HG03108 (cell line): ENCODE measurements at regions not wholly inside any gene's neighbourhood (a gene's known extent, or its start where the extent isn't known, plus 50 kb on each side); places are given as distances from the start of the nearest gene placed in this dataset.

Experiments used
- ATAC-seq: cut with Tn5 transposase; IDR thresholded peaks from one replicate; pipeline ENCODE4 v1.9.1; 2021; ENCODE audit warnings: moderate library complexity; ENCODE audit not compliant: unreplicated experiment

DNA sequence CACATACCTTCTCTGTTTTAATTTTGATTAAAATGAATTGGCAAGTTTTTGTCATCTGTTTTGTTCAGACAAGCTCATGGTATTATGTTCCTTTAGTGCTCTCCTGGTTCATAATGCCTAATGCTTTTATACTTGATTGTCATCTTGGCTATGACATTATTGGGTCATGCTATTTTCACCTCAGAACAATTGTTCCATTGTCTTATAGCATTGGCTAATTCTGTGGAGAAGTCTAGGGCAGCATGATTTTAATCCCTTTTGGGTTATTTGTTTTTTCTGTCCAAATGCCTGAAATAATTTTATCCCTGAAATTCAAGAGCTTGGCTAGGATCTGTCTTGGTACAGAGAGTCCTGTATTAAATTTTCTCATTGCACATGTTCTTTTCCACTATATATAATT lies 83.8 kb upstream of the CCDC85A start:
- no peak for ATAC-seq

DNA sequence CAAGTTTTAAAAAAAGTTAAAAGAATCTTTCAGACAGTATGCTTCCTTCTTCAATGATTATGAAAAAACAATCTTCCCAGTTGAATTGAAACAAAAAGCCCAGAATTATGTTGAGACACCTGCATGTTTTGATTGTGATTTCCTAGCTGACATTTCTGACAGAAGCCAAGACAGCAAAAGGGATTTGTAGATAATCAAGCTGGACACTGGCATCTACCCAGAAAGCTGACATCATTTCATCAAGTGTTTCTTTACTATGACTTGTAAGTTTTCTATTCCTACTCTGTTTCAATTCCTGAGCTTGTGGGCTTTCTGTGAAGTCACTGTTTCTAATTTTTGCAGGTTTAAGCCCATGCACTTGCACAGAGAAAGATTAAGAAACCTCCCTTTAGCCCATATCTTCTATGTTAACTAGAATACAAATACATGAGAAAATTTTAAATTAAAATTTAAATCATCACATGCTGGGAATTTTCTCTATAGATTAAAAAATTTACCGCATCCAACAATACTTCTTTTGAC lies 82.9 kb upstream of the CCDC85A start:
- no peak for ATAC-seq

DNA sequence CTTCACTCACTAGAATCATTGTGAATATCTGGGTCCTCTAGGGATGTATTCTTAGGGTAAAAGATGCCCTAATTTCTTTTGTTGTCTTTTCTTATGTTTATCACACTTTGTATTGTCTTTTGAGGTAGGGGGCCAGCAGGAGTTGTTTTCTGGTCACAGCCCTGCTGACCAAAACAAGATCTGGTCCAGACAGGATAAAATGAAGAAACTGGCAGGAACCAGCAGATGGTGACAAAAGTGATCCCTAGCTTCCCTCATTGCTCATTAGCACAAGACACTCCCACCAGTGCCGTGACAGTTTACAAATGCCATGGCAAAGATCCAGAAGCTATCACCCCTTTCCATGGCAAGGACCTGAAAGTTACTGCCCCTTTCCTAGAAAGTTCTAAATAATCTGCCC lies 81.7 kb upstream of the CCDC85A start:
- ATAC-seq: no peak

DNA sequence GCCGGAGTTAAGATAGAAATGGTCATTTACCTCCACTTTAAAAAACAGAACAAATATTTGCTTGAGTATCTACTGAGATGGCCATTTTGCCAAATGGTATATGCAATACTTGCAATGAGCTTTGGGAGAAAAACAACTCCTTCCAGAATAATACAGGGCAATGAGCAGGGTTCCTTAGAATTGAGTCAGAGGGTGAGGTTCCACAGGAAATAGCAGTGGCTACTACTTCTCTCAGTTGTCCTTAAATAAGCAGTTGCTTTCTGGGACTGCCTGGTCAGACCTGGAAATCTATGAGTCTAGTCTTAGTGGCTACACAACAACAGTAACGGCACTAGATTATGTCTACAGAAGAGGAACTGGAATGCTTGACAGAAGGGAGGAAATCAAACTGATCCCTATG lies 80.9 kb upstream of the CCDC85A start:
- ATAC-seq: no peak

DNA sequence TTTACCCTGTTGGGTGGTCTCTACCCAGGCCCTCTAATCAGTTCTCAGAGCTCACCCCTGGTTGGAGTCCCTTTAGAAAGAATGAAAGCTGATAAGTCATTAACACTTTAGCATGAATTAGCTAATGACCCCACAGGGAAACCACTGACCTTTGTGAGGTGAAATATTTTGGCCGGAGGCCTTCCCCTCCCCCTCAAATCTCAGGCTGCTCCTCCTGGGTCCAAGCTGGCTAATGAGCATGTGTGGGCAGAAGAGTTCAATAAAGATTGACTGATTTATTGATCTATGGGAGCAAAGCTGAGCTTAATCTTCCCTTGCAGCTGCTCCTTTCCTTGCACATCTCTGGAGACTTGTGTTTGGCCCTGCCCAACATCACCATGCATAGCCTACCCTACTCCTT lies 78.8 kb upstream of the CCDC85A start:
- no peak for ATAC-seq

DNA sequence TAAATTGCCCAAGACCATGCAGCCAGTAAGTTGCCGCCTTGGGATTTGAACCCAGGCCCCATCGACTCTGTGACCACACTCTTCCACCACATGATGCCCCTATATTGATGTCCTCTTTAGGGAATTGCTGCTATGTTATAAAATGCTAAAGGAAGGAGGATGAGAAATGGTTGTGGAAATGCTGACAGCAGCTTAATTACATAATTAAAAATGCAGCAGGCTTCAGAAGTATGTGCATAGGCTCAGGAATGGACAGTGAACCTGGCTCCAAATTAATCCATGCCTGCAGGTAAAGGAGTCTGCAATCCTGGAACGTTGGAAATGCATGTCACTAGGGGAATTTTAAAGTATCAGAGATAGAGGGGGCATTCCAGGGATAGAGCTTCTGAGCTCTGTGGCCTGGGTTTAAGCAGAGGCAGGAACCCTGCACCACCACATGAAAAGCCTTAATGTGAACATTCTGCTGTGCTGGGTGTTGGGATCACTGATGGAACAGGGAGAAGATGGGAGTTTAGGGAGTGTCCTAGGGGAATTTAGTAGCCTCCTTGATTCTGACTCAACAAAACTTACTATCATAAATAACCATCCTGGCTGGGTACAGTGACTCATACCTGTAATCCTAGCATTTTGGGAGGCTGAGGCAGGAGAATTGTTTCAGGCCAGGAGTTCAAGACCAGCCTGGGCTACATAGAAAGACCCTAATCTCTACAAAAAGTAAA lies 76.1 kb upstream of the CCDC85A start:
- no peak for ATAC-seq

DNA sequence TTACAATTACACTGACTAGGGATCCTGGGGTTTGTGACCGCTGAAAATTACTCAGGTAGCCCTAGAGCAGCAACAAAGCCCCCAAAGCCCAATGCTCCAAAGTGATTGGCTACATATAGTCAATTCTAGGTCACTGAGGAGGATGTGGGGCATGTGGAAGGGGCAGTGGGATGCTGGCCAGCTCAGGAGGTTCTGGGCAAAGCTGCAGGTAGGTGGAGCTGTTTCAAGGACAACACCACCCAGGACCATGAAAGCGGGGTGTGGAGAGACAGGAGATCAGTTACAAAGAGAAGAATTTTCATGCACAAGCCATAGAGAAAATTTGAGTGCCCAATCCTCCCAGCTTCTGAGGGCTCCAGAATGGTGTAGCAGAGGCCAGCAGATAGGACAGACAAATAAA lies 75.0 kb upstream of the CCDC85A start:
- ATAC-seq: no peak

DNA sequence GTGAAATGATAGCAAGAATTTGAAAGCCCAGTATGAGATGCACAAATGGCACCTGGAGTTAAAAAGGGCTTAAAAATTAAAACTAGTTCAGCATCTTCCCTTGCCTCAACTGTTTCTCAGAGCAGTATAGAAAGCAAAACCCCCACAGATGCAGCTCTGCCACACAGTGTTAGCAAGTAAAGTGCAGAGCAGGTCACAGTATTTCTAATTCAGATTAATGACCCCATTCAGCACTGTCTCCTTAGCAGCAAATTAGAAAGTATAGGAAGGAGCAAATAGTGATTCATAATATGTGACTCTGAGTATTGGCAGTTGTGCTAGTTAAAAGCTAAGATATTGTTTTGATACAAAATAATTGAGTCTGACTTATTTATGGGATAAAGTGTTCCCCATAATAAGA lies 73.8 kb upstream of the CCDC85A start:
- no peak for ATAC-seq

DNA sequence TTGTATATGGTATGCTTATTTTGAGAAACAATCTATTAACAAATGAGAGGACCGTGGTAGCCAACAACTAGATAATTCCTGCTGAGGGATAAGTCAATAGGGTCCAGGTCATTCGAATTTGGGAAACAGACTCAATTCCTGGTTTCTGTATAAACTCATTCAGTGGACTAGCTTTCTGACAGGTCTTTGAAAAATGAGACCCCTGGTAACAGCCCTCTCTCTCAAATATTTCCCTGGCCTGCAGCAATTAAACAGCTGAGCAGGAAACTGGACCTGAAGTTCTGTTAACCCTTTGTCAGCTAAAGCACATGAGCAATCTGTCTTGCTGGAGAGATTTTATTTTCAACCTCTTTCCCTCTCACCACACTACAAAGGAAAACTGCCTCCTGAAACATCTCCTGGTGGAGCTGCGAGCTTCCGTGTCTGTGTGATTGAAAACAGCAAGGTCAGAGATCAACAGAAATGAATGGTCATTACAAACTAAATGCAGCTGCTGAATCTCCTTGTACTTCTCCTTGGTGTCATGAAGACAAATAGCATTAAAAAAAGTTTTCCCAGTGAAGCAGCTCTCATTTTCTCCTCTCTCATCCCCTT lies 70.3 kb upstream of the CCDC85A start:
- no peak for ATAC-seq

DNA sequence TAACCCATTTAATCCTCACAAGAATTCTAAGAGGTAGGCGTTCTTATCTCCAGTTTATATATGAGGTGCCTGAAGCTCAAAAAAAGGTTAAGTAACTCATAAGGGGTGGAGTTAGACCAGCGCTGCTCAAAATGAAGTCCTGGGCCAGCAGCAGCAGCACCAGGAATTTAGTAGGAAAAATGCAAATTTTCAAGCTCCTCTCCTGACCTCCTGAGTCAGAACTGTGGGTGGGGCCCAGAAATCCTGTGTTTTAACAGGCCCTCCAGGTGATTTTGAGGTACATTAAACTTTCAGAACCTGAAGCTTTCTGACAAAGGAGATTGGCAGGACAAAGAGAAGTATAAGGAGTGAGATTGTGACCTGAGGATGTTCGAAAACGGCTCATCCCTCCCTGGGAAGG lies 66.0 kb upstream of the CCDC85A start:
- ATAC-seq: no peak

DNA sequence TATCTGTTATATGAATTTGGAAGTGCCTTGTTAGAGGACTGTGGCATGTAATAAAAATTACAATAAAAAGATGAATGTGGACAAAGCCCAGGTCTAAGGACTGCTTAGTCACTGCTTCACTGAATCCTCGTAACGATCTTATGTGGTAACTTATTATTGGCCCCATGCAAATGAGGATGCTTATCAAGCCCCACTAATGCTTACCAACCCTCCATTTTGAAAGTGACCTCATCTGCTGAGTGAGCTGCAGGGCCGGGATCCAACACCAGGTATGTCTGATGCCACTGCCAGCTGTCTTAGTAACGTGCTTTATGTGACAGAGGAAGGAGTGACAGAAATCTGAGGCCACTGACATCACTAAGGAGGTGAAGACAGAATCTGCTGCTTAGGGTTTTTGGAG lies 65.3 kb upstream of the CCDC85A start:
- no peak for ATAC-seq

DNA sequence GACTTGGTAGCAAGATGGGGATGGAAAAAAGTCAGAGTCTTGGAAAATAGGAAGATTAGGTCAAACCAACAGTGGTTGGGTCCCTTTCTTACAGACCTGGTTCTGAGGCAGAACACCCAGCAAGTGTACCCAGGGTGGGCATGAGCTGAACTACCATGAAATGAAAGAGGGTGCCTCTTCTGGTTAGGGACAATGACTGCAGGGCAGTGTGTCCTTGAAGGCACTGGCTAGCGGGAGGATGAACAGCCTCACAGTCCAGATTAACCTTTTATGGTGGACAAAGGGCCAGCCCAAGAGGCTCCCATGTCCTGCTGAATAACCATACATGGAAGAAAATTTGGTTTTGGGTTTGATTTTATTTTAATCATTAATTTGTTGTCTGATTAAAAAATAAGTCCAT lies 61.8 kb upstream of the CCDC85A start:
- no peak for ATAC-seq

DNA sequence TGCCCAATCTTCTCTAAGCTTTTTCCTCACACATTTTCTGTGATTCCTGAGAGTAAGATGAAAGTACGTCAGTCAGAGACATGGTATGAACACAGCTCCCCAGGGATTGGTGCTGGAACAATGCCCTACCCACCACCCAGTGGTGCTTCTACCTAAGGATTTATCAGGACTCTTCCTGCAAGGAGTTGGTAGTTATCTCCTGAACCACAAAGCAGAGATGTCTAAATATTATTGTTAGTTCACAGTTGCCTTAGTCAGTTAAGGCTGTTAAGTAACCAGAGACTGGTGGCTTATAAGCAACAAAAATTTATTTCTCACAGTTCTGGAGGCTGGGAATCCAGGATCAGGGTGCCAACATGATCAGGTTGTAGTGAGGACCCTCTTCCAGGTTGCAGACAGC lies 60.3 kb upstream of the CCDC85A start:
- ATAC-seq: no peak

DNA sequence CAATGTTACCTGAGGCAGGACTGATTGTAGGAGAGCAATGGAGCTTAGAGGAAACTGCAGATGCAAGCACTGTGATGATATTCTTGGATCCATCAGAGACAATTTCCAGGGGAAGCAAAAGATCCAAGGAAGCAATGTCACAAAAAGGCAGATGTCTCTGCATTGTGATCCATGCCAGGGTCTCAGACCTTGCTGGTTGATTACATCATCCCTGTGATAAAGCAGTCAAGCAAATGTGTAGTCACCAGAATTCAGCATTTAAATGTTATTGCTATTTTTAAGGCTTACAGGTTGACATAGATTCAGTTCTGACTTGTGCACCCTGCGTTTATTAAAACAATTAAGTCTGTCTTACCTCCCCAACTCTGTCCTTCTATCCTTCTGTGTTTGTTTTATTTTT lies 56.8 kb upstream of the CCDC85A start:
- ATAC-seq: no peak

DNA sequence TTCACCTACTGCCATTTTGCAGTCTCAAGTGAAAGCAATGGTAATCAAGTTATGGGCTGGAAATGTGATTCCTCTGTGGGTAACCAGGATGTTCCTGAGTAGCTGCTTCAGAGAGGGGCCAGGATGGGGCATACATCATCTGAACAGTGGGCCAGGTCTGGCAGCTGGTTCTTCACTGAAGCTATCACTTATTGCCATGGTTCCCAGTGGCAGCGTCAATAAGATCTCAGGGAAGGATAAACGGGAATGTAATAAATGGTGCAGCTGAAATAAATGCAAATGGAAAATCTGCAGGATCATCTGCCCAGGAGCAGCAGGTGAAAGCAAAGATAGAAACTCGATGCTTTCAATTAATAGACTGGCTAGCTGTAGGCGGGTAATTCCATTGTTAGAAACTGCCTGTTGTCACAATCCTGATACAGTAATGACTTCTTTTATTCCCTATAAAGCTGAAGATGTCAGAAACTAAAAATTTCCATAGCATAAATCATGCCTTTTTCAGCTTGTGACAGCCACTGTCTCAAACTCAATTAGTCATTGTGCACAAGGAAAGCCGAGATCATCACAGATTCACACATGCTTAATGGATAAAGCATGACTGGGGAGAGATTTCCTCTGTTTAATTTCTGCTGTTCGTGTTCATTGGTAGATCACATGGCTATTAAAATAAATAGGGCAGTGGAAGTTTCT lies 56.2 kb upstream of the CCDC85A start:
- ATAC-seq: no peak

DNA sequence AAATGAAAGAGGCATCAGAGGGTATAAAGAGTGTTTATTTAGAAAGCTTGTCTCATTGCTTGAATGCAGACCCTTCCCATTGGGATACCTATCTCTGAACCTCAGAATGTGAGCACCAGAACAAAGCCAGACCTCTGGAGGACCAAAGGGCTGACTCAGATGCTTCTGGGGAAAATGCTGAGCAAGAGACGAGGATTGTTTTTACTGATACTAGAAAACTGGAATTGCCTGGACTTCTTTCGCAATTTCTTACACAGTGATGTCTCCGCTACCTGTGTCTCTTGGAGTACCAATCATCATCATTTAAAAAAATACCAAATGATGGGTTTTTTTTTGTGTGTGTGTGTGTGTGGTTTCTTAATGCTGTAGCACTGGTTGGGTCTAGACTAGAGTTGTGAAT lies 55.6 kb upstream of the CCDC85A start:
- ATAC-seq: no peak

DNA sequence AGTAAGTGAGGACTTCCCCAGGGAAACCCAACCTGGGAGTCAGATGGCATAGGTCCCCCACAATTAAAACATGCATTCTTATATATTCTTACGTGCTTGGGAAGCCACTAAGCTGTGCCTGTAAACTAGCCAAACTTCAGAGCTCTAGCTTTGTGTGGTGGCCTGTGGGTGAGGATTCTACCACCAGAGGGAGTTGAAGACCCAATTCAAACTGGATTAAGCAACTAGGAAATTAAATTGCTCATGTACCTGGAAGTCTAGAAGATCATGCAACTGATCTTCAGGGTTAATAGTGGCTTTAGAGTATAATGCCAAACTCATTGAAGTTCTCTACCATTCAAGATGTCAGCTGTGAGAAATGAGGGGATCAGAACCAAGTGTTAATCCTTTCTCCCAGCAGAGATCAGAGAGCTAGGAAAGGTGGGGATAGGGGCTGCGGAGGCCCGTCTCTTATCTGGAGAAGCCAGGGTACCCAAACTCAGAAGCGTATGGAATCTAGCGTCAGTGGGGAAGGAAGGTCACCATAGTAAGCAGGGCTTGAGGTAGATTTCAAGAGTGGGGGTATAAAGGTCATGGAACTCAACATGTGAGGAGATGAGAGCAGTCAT lies 53.2 kb upstream of the CCDC85A start:
- no peak for ATAC-seq

DNA sequence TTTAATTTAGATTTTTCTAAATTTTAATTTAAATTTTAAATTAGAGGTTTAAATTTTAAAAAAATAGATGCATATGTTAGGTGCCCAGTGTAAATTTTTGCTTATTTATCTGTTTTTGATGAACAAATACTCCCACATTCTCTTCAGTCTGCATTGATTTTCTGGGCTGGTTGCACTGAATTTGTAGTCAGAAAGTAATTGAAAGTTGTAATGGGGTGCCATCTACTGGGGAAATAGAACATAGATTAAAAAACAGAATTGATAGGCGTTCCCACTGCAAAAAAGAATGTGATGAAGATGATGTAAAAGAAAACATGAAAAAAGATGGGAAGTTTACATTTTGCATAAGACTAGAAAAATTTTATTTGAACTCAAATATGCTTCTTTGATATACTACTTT lies 51.7 kb upstream of the CCDC85A start:
- no peak for ATAC-seq

DNA sequence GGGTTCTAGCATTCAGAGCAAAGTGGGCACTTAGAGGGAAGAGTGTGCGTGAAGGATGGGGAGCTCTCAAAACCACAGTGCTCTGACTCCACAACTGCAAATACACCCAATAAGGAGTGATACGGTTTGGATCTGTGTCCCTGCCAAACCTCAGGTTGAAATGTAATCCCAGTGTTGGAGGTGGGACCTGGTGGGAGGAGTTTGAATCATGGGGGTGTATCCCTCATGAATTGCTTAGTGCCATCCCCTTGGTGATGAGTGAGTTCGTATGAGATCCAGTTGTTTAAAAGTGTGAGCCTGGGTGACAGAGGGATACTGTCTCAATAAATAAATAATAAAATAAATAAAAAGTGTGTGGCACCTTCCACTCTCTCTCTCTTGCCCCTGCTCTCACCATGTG lies 50.3 kb upstream of the CCDC85A start:
- no peak for ATAC-seq

DNA sequence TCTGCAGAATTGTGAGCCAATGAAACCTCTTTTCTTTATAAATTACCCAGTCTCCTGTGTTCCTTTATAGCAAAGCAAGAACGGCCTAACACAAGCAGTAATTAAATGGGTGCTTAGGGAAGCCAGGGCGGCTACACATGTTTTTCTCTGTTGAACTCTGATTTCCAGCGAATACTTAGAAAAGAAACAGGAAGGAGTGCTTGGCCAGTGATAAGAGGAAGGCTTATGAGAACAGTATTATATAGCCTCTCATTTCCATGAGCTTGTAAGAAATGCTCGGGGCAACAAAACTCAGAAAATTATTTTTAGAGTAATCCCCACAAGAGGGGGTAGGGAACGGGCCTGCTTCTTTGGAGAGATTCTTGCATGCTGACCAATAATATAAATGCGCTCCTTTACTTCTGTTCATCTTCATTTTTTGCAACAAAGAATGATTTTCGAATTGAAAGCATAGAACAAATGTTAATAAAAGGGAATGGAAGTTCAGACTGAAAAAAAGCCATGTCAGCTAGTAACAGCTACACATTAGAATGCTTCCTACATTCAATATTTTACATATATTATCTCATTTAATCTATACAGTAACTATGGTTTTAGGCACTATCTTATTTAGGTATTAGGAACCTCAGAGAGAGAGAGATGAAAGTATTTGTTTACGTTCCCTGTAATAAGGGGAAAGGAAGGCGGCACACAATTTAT lies 49.7 kb upstream of the CCDC85A start:
- ATAC-seq: no peak
